HepG2 (cell line): ENCODE measurements at regions not wholly inside any gene's neighbourhood (a gene's known extent, or its start where the extent isn't known, plus 50 kb on each side); places are given as distances from the start of the nearest gene placed in this dataset.

ENCODE experiments used
- EZH2 ChIP-seq: conservative IDR thresholded peaks from 2 replicates; pipeline ENCODE4 v1.6.1; 2012; ENCODE audit warnings: mild to moderate bottlenecking, low read depth, low read length, moderate library complexity
- FOXJ3 ChIP-seq: sonication (generic); formaldehyde crosslinking; IDR thresholded peaks from 2 replicates; pipeline ENCODE4 v1.4.0; 2020; ENCODE audit warnings: missing genetic modification reagents, mild to moderate bottlenecking, borderline replicate concordance
- HMG20A ChIP-seq: IDR thresholded peaks from 2 replicates; pipeline ENCODE4 v1.6.1; 2016; ENCODE audit warnings: borderline replicate concordance
- JUNB ChIP-seq: sonication (generic); formaldehyde crosslinking; IDR thresholded peaks from 2 replicates; pipeline ENCODE4 v1.8.0; 2022; ENCODE audit warnings: missing genetic modification reagents, mild to moderate bottlenecking, borderline replicate concordance
- MXI1 ChIP-seq: IDR thresholded peaks from 3 replicates; pipeline ENCODE4 v1.6.1; 2012; ENCODE audit warnings: low read depth, low read length, inconsistent platforms, borderline replicate concordance
- NR2F1 ChIP-seq, 2 experiments: fragments of 450-650 bp in 1 of 2; formaldehyde crosslinking in 1 of 2; IDR thresholded peaks; 2 replicates each; pipeline versions ENCODE4 v1.5.0 to v1.6.1; 2016 to 2020; ENCODE audit warnings: mild to moderate bottlenecking in 1 of 2, missing compliant biosample characterization in 1 of 2, missing genetic modification reagents in 1 of 2, moderate library complexity in 1 of 2
- PAF1 ChIP-seq: IDR thresholded peaks from 2 replicates; pipeline ENCODE4 v1.6.1; 2016; ENCODE audit warnings: missing genetic modification reagents, missing compliant biosample characterization
- POLR2AphosphoS5 ChIP-seq: IDR thresholded peaks from 2 replicates; pipeline ENCODE4 v1.6.1; 2012; ENCODE audit warnings: low read depth, low read length
- YEATS2 ChIP-seq: sonication (generic); formaldehyde crosslinking; IDR thresholded peaks from 2 replicates; pipeline ENCODE4 v1.4.0; 2020; ENCODE audit warnings: missing genetic modification reagents, borderline replicate concordance
- TF ChIP-seq, protein P1 (sequence below): sonication (generic); IDR thresholded peaks from 2 replicates; pipeline ENCODE4 v1.6.1; 2016; ENCODE audit warnings: low read depth, borderline replicate concordance
- TF ChIP-seq, protein P2 (sequence below): sonication (generic); formaldehyde crosslinking; conservative IDR thresholded peaks from 2 replicates; pipeline ENCODE4 v1.8.1; 2023; ENCODE audit warnings: missing genetic modification reagents
- TF ChIP-seq, protein P3 (sequence below): IDR thresholded peaks from 2 replicates; pipeline ENCODE4 v1.6.1; 2016; ENCODE audit warnings: control low read depth

DNA sequence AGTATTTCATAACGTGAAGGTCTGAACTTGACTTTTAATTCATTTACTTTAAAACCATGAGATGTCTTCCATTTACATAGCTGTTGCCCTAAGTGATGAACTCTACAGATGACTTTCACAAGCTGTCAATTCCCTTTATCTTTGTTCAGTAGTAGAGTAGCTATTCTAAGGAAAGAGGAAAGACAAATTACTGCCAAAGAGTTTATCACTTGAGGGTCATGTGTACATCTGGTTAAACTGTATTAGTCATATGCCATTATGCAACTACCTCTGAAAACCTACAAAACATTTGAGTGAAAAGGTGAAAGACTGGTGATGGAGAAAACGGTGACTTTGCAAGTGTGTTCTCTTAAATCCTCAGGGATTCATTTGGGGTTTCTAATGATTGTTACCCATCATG lies 763.9 kb downstream of the TMEM182 start:
- TF ChIP-seq, protein P1, sequence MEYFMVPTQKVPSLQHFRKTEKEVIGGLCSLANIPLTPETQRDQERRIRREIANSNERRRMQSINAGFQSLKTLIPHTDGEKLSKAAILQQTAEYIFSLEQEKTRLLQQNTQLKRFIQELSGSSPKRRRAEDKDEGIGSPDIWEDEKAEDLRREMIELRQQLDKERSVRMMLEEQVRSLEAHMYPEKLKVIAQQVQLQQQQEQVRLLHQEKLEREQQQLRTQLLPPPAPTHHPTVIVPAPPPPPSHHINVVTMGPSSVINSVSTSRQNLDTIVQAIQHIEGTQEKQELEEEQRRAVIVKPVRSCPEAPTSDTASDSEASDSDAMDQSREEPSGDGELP = no peak
- TF ChIP-seq, protein P2, sequence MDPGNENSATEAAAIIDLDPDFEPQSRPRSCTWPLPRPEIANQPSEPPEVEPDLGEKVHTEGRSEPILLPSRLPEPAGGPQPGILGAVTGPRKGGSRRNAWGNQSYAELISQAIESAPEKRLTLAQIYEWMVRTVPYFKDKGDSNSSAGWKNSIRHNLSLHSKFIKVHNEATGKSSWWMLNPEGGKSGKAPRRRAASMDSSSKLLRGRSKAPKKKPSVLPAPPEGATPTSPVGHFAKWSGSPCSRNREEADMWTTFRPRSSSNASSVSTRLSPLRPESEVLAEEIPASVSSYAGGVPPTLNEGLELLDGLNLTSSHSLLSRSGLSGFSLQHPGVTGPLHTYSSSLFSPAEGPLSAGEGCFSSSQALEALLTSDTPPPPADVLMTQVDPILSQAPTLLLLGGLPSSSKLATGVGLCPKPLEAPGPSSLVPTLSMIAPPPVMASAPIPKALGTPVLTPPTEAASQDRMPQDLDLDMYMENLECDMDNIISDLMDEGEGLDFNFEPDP (CRISPR knock-in tag) = no peak
- TF ChIP-seq YEATS2 (CRISPR knock-in tag) (no peak), MXI1 (no peak), EZH2 (no peak), PAF1 (no peak), POLR2AphosphoS5 (no peak), FOXJ3 (CRISPR knock-in tag) (no peak), NR2F1 (CRISPR knock-in tag; IDR thresholded peaks at IDR 0.05) (no peak), JUNB (CRISPR knock-in tag) (no peak), HMG20A (CRISPR knock-in tag) (no peak)
- TF ChIP-seq, protein P3, sequence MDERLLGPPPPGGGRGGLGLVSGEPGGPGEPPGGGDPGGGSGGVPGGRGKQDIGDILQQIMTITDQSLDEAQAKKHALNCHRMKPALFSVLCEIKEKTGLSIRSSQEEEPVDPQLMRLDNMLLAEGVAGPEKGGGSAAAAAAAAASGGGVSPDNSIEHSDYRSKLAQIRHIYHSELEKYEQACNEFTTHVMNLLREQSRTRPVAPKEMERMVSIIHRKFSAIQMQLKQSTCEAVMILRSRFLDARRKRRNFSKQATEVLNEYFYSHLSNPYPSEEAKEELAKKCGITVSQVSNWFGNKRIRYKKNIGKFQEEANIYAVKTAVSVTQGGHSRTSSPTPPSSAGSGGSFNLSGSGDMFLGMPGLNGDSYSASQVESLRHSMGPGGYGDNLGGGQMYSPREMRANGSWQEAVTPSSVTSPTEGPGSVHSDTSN (CRISPR knock-in tag) = no peak
